ENCODE measurements at regions not wholly inside any gene's neighbourhood (a gene's known extent, or its start where the extent isn't known, plus 50 kb on each side); places are given as distances from the start of the nearest gene placed in this dataset.

DNA sequence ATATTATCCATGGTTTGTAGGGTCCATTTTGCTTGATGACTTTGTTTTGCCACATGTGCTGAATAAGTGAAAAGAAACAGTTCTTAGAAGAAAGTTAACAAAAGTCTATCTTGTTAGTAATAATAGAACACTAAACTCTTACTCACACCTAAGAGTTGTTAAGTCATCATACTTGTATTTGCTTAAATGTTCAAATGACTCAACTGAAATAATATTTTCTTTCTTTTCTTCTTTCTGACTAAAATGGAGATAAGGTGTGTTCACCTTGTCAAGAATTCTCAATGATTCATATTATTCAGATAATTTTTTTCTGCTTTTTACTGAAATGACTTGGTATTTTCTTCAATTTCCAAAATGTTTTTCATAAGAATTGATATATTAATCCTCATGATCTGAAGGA lies 327.2 kb downstream of the HTR1B start:
- TF ChIP-seq FOXM1 (IDR thresholded peaks at IDR 0.05; ENCODE audit: borderline replicate concordance) (no peak), PKNOX1 (IDR thresholded peaks at IDR 0.05) (no peak), ELF4 (IDR thresholded peaks at IDR 0.05) (no peak), SUZ12 (IDR thresholded peaks at IDR 0.05) (no peak), BHLHE40 (IDR thresholded peaks at IDR 0.05; ENCODE audit: borderline replicate concordance) (no peak), SP1 (IDR thresholded peaks at IDR 0.05) (no peak), ZNF384 (IDR thresholded peaks at IDR 0.05) (no peak)

Data from HEK293T (cell line).